Activated CD4-positive, alpha-beta T cell treated with anti-CD3 and anti-CD28 coated beads, Interleukin-2, amount 10 ng/mL, durations not matched to agents 24 days and 14 days (primary cell): ENCODE measurements at regions not wholly inside any gene's neighbourhood (a gene's known extent, or its start where the extent isn't known, plus 50 kb on each side); places are given as distances from the start of the nearest gene placed in this dataset.

Experiments used
- DNase-seq: peaks from one replicate; pipeline ENCODE4 v3.0.0; 2022
- H3K27ac Mint-ChIP-seq: one replicate; pipeline ENCODE4 v1.8.0; 2022; ENCODE audit warnings: mild to moderate bottlenecking, mixed read lengths
- H3K27me3 Mint-ChIP-seq: one replicate; pipeline ENCODE4 v1.8.0; 2022; ENCODE audit warnings: mixed read lengths
- H3K36me3 Mint-ChIP-seq: one replicate; pipeline ENCODE4 v1.8.0; 2022; ENCODE audit warnings: low read depth, mild to moderate bottlenecking, mixed read lengths
- H3K4me1 Mint-ChIP-seq: one replicate; pipeline ENCODE4 v1.8.0; 2021; ENCODE audit warnings: mixed read lengths
- H3K4me3 Mint-ChIP-seq: one replicate; pipeline ENCODE4 v1.8.0; 2022; ENCODE audit warnings: mild to moderate bottlenecking, moderate library complexity, mixed read lengths
- H3K9me3 Mint-ChIP-seq: one replicate; pipeline ENCODE4 v1.8.0; 2021; ENCODE audit warnings: mixed read lengths
- intact Hi-C: fragments of 100-400 bp; cut with micrococcal nuclease; formaldehyde crosslinking; loops from one replicate; pipeline ENCODE4 v1.15.1; 2023

- Mint-ChIP-seq H3K27ac (no peak overlapping the region), H3K4me3 (no peak overlapping the region), H3K4me1 (peaks cover 21% of the 10 kb centered on the region)
Measured at GRCh38 chr2:100627330-100628300, 64.8 kb downstream of the PDCL3 start.

GRCh38 chr2:100628506-100628905 is 65.7 kb downstream of the PDCL3 start:
- no peak for DNase-seq
- Mint-ChIP-seq H3K4me1 (peaks cover 21% of the 10 kb centered on the region), H3K9me3 (no peaks in the 10 kb centered on the region), H3K36me3 (no peaks in the 10 kb centered on the region), H3K4me3 (no peak overlapping the region), H3K27me3 (peaks cover 13% of the 10 kb centered on the region), H3K27ac (no peak overlapping the region)
- intact Hi-C loops, result no loop called here

More at GRCh38 chr2:100627330-100628300, 64.8 kb downstream of the PDCL3 start:
- no peaks in the 10 kb centered on the region for H3K36me3 Mint-ChIP-seq
- intact Hi-C loops, result no loop called here
- no peak for DNase-seq
- no peaks in the 10 kb centered on the region for H3K9me3 Mint-ChIP-seq
- peaks cover 13% of the 10 kb centered on the region for H3K27me3 Mint-ChIP-seq

GRCh38 chr2:100629309-100629708 is 66.5 kb downstream of the PDCL3 start:
- Mint-ChIP-seq H3K9me3 (no peaks in the 10 kb centered on the region), H3K27ac (no peak overlapping the region), H3K4me3 (no peak overlapping the region), H3K36me3 (no peaks in the 10 kb centered on the region), H3K4me1 (peaks cover 21% of the 10 kb centered on the region), H3K27me3 (peaks cover 13% of the 10 kb centered on the region)
- intact Hi-C loops, result no loop called here
- no peak for DNase-seq

DNA sequence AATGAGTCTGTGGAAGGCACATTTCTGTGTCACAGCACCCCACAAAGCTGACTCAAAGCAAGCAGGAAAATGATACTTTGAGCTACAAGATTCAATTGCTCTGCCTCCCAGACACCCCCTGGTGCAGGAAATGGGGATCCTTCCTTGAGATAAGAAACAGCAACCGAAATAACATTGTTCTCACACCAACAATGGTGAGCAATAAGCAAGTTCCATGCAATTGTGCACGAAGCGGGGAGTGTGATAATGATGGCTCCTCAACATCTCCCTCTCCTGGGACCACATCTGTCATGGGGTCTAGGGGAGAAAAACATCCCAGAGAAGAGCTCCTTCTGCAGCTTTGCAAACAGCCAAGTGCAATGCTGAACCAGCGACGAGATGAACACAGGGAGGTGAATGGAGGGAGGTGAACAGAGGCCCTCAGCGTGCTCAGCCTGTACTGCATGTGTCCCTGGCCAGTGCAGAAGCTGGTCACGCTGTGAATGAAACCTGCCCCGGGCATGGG is 67.7 kb downstream of the PDCL3 start:
- no peaks in the 10 kb centered on the region for H3K9me3 Mint-ChIP-seq
- H3K4me1 Mint-ChIP-seq, result peaks cover 21% of the 10 kb centered on the region
- H3K4me3 Mint-ChIP-seq, result peak overlapping the region; percentile 55
- peak; percentile 81 for DNase-seq
- intact Hi-C loops, result no loop called here
- H3K27me3 Mint-ChIP-seq, result peaks cover 13% of the 10 kb centered on the region
- peak overlapping the region; percentile 75 for H3K27ac Mint-ChIP-seq
- H3K36me3 Mint-ChIP-seq, result no peaks in the 10 kb centered on the region

- no peak for DNase-seq
- H3K4me1 Mint-ChIP-seq, result peaks cover 19% of the 10 kb centered on the region
- peaks cover 9% of the 10 kb centered on the region for H3K27me3 Mint-ChIP-seq
- no peak overlapping the region for H3K4me3 Mint-ChIP-seq
- no peak overlapping the region for H3K27ac Mint-ChIP-seq
- no peaks in the 10 kb centered on the region for H3K9me3 Mint-ChIP-seq
- no peaks in the 10 kb centered on the region for H3K36me3 Mint-ChIP-seq
- intact Hi-C loops, result no loop called here
Measured at GRCh38 chr2:100632037-100632436, 69.2 kb downstream of the PDCL3 start.

DNA sequence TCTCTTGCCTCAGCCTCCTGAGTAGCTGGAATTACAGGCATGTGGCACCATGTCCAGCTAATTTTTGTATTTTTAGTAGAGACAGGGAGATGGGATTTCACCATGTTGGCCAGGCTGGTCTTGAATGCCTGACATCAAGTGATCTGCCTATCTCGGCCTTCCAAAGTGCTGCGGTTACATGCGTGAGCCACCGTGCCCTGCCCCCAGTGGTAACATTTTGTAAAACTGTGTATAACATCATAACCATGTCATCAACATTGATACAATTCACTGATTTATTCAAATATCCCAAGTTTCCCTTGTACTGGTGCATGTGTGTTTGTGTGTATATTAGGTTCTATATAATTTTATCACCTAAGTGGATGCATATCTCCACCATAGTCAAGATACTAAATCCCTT is 70.0 kb downstream of the PDCL3 start:
- Mint-ChIP-seq H3K4me1 (peaks cover 19% of the 10 kb centered on the region), H3K4me3 (no peak overlapping the region), H3K9me3 (no peaks in the 10 kb centered on the region), H3K27ac (no peak overlapping the region), H3K27me3 (peaks cover 7% of the 10 kb centered on the region), H3K36me3 (no peaks in the 10 kb centered on the region)
- intact Hi-C loops, result no loop called here
- DNase-seq, result no peak

- Mint-ChIP-seq H3K4me3 (no peak overlapping the region), H3K9me3 (peaks cover 3% of the 10 kb centered on the region), H3K27ac (no peak overlapping the region), H3K36me3 (no peaks in the 10 kb centered on the region), H3K27me3 (peaks cover 12% of the 10 kb centered on the region), H3K4me1 (peaks cover 26% of the 10 kb centered on the region)
- intact Hi-C loops, result no loop called here
- DNase-seq, result no peak
Measured at GRCh38 chr2:100639588-100640390, 77.0 kb downstream of the PDCL3 start.

GRCh38 chr2:100640431-100641124 is 77.8 kb downstream of the PDCL3 start:
- Mint-ChIP-seq H3K36me3 (no peaks in the 10 kb centered on the region), H3K27ac (no peak overlapping the region), H3K27me3 (peaks cover 12% of the 10 kb centered on the region), H3K4me3 (no peak overlapping the region), H3K4me1 (peaks cover 33% of the 10 kb centered on the region), H3K9me3 (peaks cover 3% of the 10 kb centered on the region)
- no peak for DNase-seq
- intact Hi-C loops, result no loop called here

DNA sequence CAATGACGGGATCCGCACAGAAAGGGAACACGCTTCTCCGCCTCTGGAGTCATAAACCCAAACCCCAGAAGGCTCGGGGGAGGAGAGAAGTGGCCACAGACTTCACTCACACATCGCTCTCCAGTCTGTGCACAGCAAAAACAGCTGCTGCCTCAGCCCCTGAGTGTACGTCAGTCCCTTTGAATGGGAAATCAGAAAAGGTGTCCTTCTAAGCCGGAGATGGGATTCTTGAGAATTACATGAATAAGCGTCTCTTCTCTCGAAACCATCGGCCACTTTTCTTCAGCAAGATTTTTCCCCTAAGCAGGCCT is 78.3 kb downstream of the PDCL3 start:
- Mint-ChIP-seq H3K27ac (no peak overlapping the region), H3K36me3 (no peaks in the 10 kb centered on the region), H3K4me1 (peaks cover 35% of the 10 kb centered on the region), H3K9me3 (peaks cover 3% of the 10 kb centered on the region), H3K27me3 (peaks cover 10% of the 10 kb centered on the region), H3K4me3 (no peak overlapping the region)
- no peak for DNase-seq
- intact Hi-C loops, result no loop called here

- H3K27me3 Mint-ChIP-seq, result peaks cover 7% of the 10 kb centered on the region
- no peaks in the 10 kb centered on the region for H3K36me3 Mint-ChIP-seq
- peaks cover 37% of the 10 kb centered on the region for H3K4me1 Mint-ChIP-seq
- no peak for DNase-seq
- intact Hi-C loops, result no loop called here
- H3K27ac Mint-ChIP-seq, result no peak overlapping the region
- no peak overlapping the region for H3K4me3 Mint-ChIP-seq
- H3K9me3 Mint-ChIP-seq, result peaks cover 7% of the 10 kb centered on the region
Measured at GRCh38 chr2:100642425-100642824, 79.6 kb downstream of the PDCL3 start.

DNA sequence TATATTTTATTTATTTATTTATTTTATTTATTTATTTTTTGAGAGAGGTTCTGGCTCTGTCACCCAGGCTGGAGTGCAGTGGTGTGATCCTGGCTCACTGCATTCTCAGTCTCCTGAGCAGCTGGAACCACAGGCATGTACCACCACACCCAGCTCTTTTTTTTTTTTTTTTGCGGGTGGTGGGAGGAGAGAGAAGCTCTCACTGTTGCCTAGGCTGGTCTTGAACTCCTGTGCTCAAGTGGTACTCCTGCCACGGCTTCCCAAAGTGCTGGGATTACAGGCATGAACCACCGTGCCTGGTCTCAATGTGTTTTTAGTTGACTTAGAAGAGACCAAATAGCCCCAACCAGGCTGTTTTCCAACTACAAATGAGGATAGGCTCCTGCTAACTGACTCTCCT is 80.7 kb downstream of the PDCL3 start:
- H3K4me3 Mint-ChIP-seq, result peak overlapping the region; percentile 68
- peak; percentile 68 for DNase-seq
- H3K27me3 Mint-ChIP-seq, result peaks cover 4% of the 10 kb centered on the region
- no peak overlapping the region for H3K27ac Mint-ChIP-seq
- intact Hi-C loops, result no loop called here
- peaks cover 37% of the 10 kb centered on the region for H3K4me1 Mint-ChIP-seq
- H3K36me3 Mint-ChIP-seq, result peaks cover 1% of the 10 kb centered on the region
- H3K9me3 Mint-ChIP-seq, result peaks cover 12% of the 10 kb centered on the region

GRCh38 chr2:100643906-100644501 is 81.2 kb downstream of the PDCL3 start:
- Mint-ChIP-seq H3K27me3 (peaks cover 4% of the 10 kb centered on the region), H3K4me3 (peak overlapping the region; percentile 68), H3K36me3 (peaks cover 2% of the 10 kb centered on the region), H3K4me1 (peaks cover 37% of the 10 kb centered on the region), H3K27ac (peak overlapping the region; percentile 74), H3K9me3 (peaks cover 13% of the 10 kb centered on the region)
- peak; percentile 81 for DNase-seq
- intact Hi-C loops, result no loop called here

- Mint-ChIP-seq H3K27ac (no peak overlapping the region), H3K4me3 (no peak overlapping the region), H3K36me3 (peaks cover 2% of the 10 kb centered on the region), H3K9me3 (peaks cover 17% of the 10 kb centered on the region), H3K4me1 (peaks cover 44% of the 10 kb centered on the region), H3K27me3 (no peaks in the 10 kb centered on the region)
- no peak for DNase-seq
- intact Hi-C loops, result no loop called here
Measured at GRCh38 chr2:100645695-100646429, 83.1 kb downstream of the PDCL3 start.
